GM19468 (cell line): ENCODE measurements at regions not wholly inside any gene's neighbourhood (a gene's known extent, or its start where the extent isn't known, plus 50 kb on each side); places are given as distances from the start of the nearest gene placed in this dataset.
"Not testable (repeated sequence)": the region's sequence is repeated elsewhere in the genome, so short reads cannot be mapped to it uniquely, and the experiment has no call there.

Experiments used
- ATAC-seq: cut with Tn5 transposase; IDR thresholded peaks from one replicate; pipeline ENCODE4 v1.9.1; 2021; ENCODE audit warnings: mild to moderate bottlenecking, moderate library complexity, moderate number of reproducible peaks; ENCODE audit not compliant: unreplicated experiment; ENCODE audit errors: extremely low read depth

DNA sequence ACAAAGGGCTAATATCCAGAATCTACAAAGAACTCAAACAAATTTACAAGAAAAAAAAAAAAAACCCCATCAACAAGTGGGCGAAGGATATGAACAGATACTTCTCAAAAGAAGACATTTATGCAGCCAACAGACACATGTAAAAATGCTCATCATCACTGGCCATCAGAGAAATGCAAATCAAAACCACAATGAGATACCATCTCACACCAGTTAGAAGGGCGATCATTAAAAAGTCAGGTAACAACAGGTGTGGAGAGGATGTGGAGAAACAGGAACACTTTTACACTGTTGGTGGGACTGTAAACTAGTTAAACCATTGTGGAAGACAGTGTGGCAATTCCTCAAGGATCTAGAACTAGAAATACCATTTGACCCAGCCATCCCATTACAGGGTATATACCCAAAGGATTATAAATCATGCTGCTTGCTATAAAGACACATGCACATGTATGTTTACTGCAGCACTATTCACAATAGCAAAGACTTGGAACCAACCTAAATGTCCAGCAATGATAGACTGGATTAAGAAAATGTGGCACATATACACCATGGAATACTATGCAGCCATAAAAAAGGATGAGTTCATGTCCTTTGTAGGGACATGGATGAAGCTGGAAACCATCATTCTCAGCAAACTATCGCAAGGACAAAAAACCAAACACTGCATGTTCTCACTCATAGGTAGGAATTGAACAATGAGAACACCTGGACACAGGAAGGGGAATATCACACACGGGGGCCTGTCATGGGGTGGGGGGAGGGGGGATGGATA lies 222.4 kb upstream of the RUNX1 start:
- not testable (repeated sequence) for ATAC-seq

DNA sequence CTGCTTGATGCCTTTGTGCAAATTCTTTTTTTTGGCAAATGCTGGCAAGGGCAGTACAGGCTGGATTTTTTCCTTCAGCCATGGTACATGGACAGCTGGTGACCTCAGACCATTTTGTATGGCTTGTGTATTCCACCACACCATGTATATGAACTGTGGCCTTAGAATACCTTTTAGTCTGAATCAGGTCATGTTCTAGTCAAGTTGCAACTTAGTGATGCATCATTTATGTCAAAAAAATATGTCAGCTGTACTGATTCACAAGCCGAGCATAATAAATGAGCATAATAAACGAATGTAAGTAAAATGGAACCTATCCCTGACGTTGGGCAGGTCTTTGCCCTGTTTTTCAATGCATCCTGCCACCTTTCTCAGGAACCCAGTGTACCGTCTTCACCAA lies 219.7 kb upstream of the RUNX1 start:
- ATAC-seq, result no peak

DNA sequence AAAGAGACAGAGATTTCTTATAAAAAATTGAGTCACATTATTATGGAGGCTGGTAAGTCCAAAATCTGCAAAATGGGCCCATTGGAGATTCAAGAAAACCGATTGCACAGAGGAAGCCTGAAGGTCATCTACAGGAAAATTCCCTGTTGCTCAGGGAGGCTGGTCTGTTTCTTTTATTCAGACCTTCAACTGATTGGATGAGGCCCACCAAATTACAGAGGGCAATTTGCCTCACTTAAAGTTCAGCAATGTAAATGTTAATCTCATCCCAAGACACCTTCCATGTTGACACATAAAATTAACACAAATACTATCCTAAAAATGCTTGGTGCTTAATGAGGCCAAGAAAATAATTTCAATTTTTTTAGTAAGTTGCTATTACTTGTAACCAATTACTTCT lies 219.2 kb upstream of the RUNX1 start:
- ATAC-seq, result no peak

- no peak for ATAC-seq
Measured at GRCh38 chr21:35266546-35266945, 217.4 kb upstream of the RUNX1 start.

DNA sequence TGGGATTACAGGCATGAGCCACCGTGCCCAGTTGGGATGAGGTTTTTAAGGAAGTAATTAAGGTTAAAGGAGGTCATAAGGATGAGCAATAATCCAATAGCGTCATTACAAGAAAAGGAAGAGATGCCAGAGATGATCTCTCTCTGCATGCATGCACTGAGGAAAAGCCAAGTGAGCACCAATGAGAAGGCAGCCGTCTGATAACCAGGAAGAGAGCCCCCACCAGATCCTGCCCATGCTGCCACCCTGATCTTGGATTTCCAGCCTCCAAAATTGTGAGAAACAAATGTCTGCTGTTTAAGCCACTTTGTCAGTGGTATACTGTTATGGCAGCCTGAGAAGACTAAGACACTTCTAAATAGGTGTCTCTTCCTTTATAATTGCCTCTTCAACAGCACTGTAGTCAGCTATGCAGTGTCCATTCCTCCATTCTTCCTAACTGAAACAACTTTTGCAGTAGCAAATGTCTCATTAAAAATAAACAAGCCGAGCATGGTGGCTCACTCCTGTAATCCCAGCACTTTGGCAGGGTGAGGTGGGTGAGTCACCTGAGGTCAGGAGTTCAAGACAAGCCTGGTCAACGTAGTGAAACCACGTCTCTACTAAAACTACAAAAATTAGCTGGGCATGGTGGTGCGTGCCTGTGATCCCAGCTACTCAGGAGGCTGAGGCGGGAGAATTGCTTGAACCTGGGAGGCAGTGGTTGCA lies 216.2 kb upstream of the RUNX1 start:
- no peak for ATAC-seq

- ATAC-seq, result no peak
Measured at GRCh38 chr21:35259457-35259856, 210.4 kb upstream of the RUNX1 start.

- no peak for ATAC-seq
Measured at GRCh38 chr21:35258521-35258920, 209.4 kb upstream of the RUNX1 start.

GRCh38 chr21:35257413-35257812 lies 208.3 kb upstream of the RUNX1 start:
- no peak for ATAC-seq

DNA sequence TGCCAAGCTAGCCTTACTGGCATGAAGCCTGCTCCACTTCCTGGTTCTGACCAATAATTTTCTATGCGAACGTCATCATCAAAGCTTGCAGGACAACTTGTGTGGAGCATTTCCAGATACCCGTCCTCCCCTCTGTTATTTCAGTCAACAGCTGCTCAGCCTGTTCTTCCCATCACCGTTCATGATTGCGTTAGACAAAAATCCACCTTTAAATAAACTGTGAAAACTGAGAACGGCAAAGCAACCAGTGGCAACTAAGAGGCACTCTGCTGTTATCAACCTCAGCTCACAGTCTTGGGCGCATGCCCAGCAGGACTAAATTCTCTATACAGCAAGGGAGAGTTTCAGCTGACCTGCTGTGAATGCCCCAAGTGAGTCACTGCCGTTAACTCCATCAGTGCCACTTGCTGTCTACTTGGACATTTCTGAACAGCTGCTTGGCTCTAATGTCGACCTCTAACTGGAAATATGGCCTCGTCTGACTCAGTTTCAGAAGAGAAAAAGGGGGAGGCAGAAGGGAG lies 207.4 kb upstream of the RUNX1 start:
- ATAC-seq, result no peak

DNA sequence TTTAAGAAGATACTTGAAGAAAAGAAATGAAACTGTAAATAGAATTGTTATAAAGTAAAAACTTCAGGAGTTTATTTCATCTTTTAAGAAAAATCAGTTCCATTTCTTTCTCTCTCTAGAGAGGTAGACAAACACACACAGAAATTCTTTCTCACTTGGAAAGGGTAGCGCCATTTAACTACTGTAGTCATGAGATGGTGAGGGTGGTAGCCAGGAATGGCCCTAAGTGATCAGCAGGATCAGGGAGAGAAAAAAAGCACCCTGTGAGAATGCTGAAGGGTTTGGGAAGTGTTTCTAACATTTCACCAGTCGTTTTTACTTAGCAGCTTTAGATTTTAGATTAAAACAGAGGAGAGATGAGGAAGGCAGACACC lies 205.7 kb upstream of the RUNX1 start:
- ATAC-seq, result no peak

DNA sequence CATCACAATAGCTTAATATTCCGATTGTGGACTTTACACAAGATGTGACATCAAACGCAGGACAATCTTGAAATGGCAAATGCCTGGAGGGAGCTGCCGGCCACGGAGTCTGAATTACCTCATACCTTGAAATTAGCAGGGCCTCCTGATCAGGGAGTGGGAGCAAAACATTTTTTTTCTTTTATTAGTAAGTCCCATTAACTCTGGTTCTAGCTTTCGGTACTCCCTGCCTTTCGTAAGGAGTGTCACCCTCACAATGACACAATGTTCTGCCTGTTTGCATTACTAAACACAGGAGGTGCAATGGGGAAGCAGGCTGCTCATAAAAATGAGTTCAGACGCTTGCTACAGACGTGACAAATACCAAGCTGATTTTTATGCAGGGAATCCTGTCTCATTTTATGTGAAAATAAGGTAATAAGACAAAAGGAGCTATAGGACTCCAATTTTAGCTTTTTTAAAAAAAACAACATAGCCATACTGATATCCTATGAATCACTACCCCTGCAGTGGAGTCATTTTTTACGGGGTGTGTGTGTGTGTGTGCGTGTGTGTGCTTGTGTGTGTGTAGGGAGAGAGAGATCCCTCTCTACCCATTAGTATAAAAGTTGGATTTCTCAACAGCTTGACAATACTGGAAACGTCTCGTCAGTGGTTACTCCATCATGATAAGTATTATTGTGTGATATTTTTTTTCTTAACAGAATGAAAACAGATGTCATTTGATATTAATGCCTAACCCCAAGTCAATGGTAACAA lies 205.1 kb upstream of the RUNX1 start:
- ATAC-seq, result no peak

DNA sequence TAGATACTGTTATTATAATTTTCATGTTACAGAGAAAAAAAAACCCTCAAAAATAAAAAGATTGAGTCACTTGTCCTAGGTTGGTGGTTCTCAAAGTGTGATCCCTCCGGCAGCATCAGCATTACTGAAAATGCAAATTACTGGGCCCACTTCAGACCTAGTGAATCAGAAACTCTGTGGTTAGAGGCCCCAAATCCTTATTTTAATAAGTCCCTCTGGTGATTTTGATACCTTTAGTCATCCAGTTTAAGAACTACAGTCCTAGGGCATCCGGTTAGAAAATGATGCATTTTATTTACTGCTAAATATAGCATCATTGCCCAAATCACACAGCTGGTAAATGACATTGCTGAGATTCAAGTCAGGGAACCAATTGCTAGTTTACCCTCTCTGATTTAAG lies 203.7 kb upstream of the RUNX1 start:
- no peak for ATAC-seq

DNA sequence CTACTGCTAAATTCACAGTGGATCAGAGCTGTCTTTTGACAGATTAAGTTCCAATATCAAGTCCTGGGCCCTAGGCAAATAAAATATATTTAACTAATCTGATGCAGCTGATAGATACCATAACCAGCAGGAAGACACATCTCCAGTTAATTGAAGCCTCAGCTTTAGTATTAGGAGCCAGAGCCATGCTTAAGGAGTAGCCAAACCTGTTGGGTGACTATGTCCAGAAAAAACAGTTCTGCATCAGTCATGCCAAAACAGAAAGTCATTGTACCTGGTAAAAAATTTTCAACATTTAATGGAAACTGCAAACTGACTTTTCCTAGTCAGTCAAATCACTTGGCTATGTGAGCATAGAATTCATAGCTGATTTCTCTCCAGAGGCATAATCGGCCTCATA lies 200.5 kb upstream of the RUNX1 start:
- ATAC-seq, result no peak

DNA sequence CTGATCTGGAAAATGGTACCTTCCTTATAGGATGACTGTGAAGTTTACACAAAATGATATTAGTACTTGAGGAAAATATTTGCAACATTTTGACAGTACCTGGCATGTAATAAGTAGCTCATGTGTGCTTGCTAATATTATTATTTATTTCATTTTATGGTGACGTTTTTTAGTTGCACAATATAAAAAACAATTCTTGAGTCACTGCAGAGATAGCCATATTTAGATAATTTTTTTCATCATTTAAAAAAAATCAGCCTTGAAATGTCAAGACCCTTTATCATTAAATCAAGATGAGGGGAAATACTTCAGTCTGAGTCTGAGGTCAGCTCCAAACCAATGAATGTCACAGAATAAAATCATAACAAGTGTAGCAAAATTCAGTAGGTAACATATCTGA lies 196.8 kb upstream of the RUNX1 start:
- no peak for ATAC-seq

- no peak for ATAC-seq
Measured at GRCh38 chr21:35244514-35244913, 195.4 kb upstream of the RUNX1 start.

GRCh38 chr21:35243171-35243570 lies 194.1 kb upstream of the RUNX1 start:
- no peak for ATAC-seq

GRCh38 chr21:35239811-35240219 lies 190.7 kb upstream of the RUNX1 start:
- ATAC-seq, result no peak

GRCh38 chr21:35238119-35238518 lies 189.0 kb upstream of the RUNX1 start:
- ATAC-seq, result no peak

GRCh38 chr21:35237287-35237686 lies 188.2 kb upstream of the RUNX1 start:
- ATAC-seq, result no peak

- ATAC-seq, result no peak
Measured at GRCh38 chr21:35236090-35236489, 187.0 kb upstream of the RUNX1 start.

DNA sequence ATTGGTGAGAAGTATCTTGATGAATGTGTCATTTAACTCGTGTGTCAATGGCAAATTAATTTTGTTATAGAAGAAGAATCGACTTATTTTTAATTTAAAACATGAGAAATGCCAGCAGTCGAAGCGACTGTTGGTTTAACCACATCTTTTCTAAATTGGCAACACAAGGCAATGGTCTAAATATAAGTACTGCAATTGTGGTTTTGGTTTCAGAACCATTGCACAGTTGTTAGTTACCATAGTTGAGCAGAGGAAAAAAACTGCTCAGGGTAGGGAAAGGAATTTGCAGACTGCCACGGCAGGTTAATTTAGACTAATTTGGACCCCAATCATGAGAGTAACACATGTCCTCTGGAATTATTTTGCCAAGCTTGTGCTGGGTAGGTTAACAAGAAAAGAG lies 185.6 kb upstream of the RUNX1 start:
- peak; percentile 53 for ATAC-seq
